HG03469 (cell line): ENCODE measurements at regions not wholly inside any gene's neighbourhood (a gene's known extent, or its start where the extent isn't known, plus 50 kb on each side); places are given as distances from the start of the nearest gene placed in this dataset.

Experiments
- ATAC-seq: cut with Tn5 transposase; IDR thresholded peaks from one replicate; pipeline ENCODE4 v1.9.1; 2021; ENCODE audit warnings: mild to moderate bottlenecking, moderate library complexity, moderate number of reproducible peaks; ENCODE audit not compliant: unreplicated experiment

DNA sequence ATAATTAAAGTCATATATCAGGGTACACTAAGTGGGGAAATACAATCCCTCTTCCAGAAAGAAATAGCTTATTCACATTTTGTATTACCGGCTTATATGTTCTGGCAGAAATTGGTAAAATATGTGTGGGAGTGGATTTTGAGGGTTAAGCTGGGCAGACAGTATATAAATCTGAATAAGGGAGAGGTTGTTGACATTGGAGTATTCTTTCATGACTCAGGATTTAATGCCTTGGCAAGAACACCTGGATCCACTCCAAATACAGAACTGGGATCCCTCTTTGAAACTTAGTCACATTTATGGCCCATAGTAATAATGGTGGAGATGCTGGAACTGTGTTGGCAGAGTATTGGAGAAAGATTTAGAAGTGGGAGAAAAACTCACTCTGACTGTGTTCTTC, 54.3 kb upstream of the TET2 start:
- ATAC-seq = no peak

DNA sequence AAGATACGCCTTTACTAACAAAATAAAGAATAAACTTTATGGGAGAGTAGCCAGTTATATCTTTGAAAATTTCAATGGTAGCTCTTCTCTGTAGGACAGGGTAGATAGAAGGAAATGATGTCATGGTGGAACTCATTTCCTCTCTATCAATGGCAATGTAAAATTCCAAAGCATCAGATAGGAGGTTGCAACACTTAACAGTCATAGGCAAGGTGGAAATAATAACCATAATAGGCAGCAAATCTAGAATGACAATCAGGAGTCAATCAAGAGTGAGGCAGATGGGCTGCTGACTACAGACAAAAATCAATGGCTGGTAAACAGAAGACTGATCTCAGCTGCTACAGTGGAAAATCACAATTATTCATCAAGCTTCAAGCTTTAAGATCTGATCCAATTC, 53.9 kb upstream of the TET2 start:
- no peak for ATAC-seq

- no peak for ATAC-seq
These were observed 52.7 kb upstream of the TET2 start for GRCh38 chr4:105093975-105094374.
